ENCODE measurements at regions not wholly inside any gene's neighbourhood (a gene's known extent, or its start where the extent isn't known, plus 50 kb on each side); places are given as distances from the start of the nearest gene placed in this dataset.

DNA sequence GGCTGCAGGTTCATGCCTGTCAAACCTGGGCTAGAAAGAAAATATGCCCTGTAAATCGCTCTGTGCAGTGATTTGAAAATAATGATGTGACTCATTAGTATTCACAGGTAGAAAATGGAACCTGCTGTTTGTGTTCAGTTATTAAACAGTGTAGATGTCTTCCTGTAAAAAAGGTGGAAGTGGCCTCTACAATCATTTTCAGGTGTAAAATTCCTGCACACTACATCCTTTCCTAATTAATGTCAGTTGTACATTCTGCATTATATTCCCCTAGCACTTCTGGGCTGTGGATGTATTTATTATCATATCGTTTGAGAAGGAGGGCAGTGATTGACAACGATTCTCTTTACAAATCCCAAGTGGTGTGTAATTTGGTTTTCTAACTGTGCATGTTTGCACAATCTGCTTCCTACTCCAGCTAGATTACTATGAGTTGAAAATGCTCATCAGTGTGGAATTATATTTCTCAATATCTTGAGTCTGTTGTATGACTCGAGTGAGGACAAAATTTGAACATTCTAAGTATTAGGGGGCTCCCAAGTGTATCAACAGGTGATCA, 454.0 kb upstream of the DDI1 start:
- Mint-ChIP-seq H3K36me3 (no peaks in the 10 kb centered on the region), H3K27me3 (no peaks in the 10 kb centered on the region), H3K4me3 (no peak overlapping the region), H3K9me3 (peaks cover 0 to 8% (median 0%) of the 10 kb centered on the region in 3 donors), H3K4me1 (no peaks in the 10 kb centered on the region), H3K27ac (no peak overlapping the region)
- Histone ChIP-seq H3K4me1 (ENCODE audit: control insufficient read depth in 1 of 2, extremely low read depth in 1 of 2, insufficient read depth in 2 of 2, low read length in 2 of 2) (no peaks in the 10 kb centered on the region), H3K36me3 (ENCODE audit: control insufficient read depth in 2 of 2, extremely low read depth in 1 of 2, insufficient read depth in 1 of 2, low read length in 1 of 2) (no peaks in the 10 kb centered on the region), H3K4me3 (ENCODE audit: control insufficient read depth in 1 of 2, extremely low read depth in 1 of 2, low read length in 1 of 2) (no peak overlapping the region), H3K27me3 (replicated peaks in 1 of 2; ENCODE audit: control insufficient read depth in 2 of 2, extremely low read depth in 1 of 2, insufficient read depth in 2 of 2, low read length in 1 of 2) (no peaks in the 10 kb centered on the region), H3K9me3 (no peaks in the 10 kb centered on the region), H3K27ac (ENCODE audit: low read length) (no peak overlapping the region)
- WGBS (ENCODE audit: insufficient coverage), result no CpG with 5 or more reads among the region's 4 CpGs
- DNase-seq, result no peak
- ChIA-PET CTCF (no interaction called here), POLR2A (no interaction called here)
- no peak for ATAC-seq (replicated peaks in 1 of 4)

GRCh38 chr11:103584021-103584420, 452.4 kb upstream of the DDI1 start:
- peaks cover 0 to 4% of the 10 kb centered on the region in 2 donors for H3K27me3 Mint-ChIP-seq
- no CpG with 5 or more reads among the region's 2 CpGs for WGBS (ENCODE audit: insufficient coverage)
- Histone ChIP-seq H3K9me3 (no peaks in the 10 kb centered on the region), H3K4me3 (ENCODE audit: control insufficient read depth in 1 of 2, extremely low read depth in 1 of 2, low read length in 1 of 2) (no peak overlapping the region), H3K36me3 (ENCODE audit: control insufficient read depth in 2 of 2, extremely low read depth in 1 of 2, insufficient read depth in 1 of 2, low read length in 1 of 2) (no peaks in the 10 kb centered on the region), H3K27ac (ENCODE audit: low read length) (no peak overlapping the region), H3K4me1 (ENCODE audit: control insufficient read depth in 1 of 2, extremely low read depth in 1 of 2, insufficient read depth in 2 of 2, low read length in 2 of 2) (no peaks in the 10 kb centered on the region), H3K27me3 (replicated peaks in 1 of 2; ENCODE audit: control insufficient read depth in 2 of 2, extremely low read depth in 1 of 2, insufficient read depth in 2 of 2, low read length in 1 of 2) (no peaks in the 10 kb centered on the region)
- peaks cover 0 to 8% (median 0%) of the 10 kb centered on the region in 3 donors for H3K9me3 Mint-ChIP-seq
- no peak for ATAC-seq (replicated peaks in 1 of 4)
- no peak overlapping the region for H3K4me3 Mint-ChIP-seq
- H3K36me3 Mint-ChIP-seq, result no peaks in the 10 kb centered on the region
- no peak overlapping the region for H3K27ac Mint-ChIP-seq
- no peaks in the 10 kb centered on the region for H3K4me1 Mint-ChIP-seq
- no peak for DNase-seq
- ChIA-PET CTCF (no interaction called here), POLR2A (no interaction called here)

- H3K9me3 ChIP-seq, result no peaks in the 10 kb centered on the region
- no peaks in the 10 kb centered on the region for H3K4me1 Mint-ChIP-seq
- H3K36me3 Mint-ChIP-seq, result no peaks in the 10 kb centered on the region
- WGBS (ENCODE audit: insufficient coverage), result no CpG with 5 or more reads among the region's 1 CpG
- H3K27me3 ChIP-seq (replicated peaks in 1 of 2; ENCODE audit: control insufficient read depth in 2 of 2, extremely low read depth in 1 of 2, insufficient read depth in 2 of 2, low read length in 1 of 2), result no peaks in the 10 kb centered on the region
- peaks cover 0 to 8% (median 0%) of the 10 kb centered on the region in 3 donors for H3K9me3 Mint-ChIP-seq
- H3K4me1 ChIP-seq (ENCODE audit: control insufficient read depth in 1 of 2, extremely low read depth in 1 of 2, insufficient read depth in 2 of 2, low read length in 2 of 2), result no peaks in the 10 kb centered on the region
- ChIA-PET CTCF (no interaction called here), POLR2A (no interaction called here)
- H3K27ac ChIP-seq (ENCODE audit: low read length), result no peak overlapping the region
- H3K4me3 ChIP-seq (ENCODE audit: control insufficient read depth in 1 of 2, extremely low read depth in 1 of 2, low read length in 1 of 2), result no peak overlapping the region
- no peaks in the 10 kb centered on the region for H3K36me3 ChIP-seq (ENCODE audit: control insufficient read depth in 2 of 2, extremely low read depth in 1 of 2, insufficient read depth in 1 of 2, low read length in 1 of 2)
- H3K27me3 Mint-ChIP-seq, result peaks cover 4% of the 10 kb centered on the region in 2 donors
- no peak for DNase-seq
- no peak overlapping the region for H3K27ac Mint-ChIP-seq
- no peak for ATAC-seq (replicated peaks in 1 of 4)
- H3K4me3 Mint-ChIP-seq, result no peak overlapping the region
Observed at GRCh38 chr11:103584720-103585119, 451.7 kb upstream of the DDI1 start.

DNA sequence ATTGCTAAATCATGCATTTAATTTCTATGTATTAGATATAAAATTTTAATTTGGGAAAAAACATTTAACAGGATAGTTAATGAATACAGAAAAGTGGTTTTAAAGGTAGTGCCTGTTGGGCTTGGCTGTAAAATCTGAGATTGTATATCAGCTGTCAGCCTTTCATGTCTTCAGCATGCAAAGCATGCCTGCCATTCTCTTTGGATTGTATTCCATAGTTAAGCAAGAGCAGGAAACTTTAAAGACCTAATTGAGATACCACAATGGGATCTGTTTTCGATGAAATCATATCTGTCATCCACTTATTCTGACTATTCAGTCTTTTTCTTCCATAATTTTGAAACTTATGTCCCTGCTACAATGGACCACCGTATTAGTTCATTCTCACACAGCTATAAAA, 451.0 kb upstream of the DDI1 start:
- Mint-ChIP-seq H3K9me3 (peaks cover 0 to 3% (median 0%) of the 10 kb centered on the region in 3 donors), H3K36me3 (no peaks in the 10 kb centered on the region), H3K4me1 (no peaks in the 10 kb centered on the region), H3K27ac (no peak overlapping the region), H3K27me3 (peaks cover 4% of the 10 kb centered on the region in 2 donors), H3K4me3 (no peak overlapping the region)
- Histone ChIP-seq H3K9me3 (no peaks in the 10 kb centered on the region), H3K27me3 (replicated peaks in 1 of 2; ENCODE audit: control insufficient read depth in 2 of 2, extremely low read depth in 1 of 2, insufficient read depth in 2 of 2, low read length in 1 of 2) (no peaks in the 10 kb centered on the region), H3K4me1 (ENCODE audit: control insufficient read depth in 1 of 2, extremely low read depth in 1 of 2, insufficient read depth in 2 of 2, low read length in 2 of 2) (no peaks in the 10 kb centered on the region), H3K4me3 (ENCODE audit: control insufficient read depth in 1 of 2, extremely low read depth in 1 of 2, low read length in 1 of 2) (no peak overlapping the region), H3K27ac (ENCODE audit: low read length) (no peak overlapping the region), H3K36me3 (ENCODE audit: control insufficient read depth in 2 of 2, extremely low read depth in 1 of 2, insufficient read depth in 1 of 2, low read length in 1 of 2) (no peaks in the 10 kb centered on the region)
- WGBS (ENCODE audit: insufficient coverage), result no CpG with 5 or more reads among the region's 2 CpGs
- ATAC-seq (replicated peaks in 1 of 4) (no peak), DNase-seq (no peak)
- ChIA-PET CTCF (no interaction called here), POLR2A (no interaction called here)

DNA sequence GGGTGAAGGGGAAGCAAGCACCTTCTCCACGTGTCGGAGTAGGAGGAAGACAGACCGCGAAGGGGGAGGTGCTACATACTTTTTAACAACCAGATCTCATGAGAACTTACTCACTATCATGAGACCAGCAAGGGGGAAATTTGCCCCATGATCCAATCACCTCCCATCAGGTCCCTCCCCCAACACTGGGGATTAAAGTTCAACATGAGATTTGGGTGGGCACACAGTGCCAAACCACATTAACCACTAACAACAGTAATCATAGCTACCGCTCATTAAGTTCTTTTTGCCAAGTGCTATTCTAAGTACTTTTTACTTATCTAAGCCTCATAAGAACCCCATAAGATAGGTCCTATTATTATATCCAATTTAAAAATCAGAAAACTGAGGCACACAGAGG, 450.5 kb upstream of the DDI1 start:
- peaks cover 0 to 3% (median 0%) of the 10 kb centered on the region in 3 donors for H3K9me3 Mint-ChIP-seq
- Histone ChIP-seq H3K27ac (ENCODE audit: low read length) (no peak overlapping the region), H3K4me3 (ENCODE audit: control insufficient read depth in 1 of 2, extremely low read depth in 1 of 2, low read length in 1 of 2) (no peak overlapping the region), H3K36me3 (ENCODE audit: control insufficient read depth in 2 of 2, extremely low read depth in 1 of 2, insufficient read depth in 1 of 2, low read length in 1 of 2) (no peaks in the 10 kb centered on the region), H3K9me3 (no peaks in the 10 kb centered on the region), H3K4me1 (ENCODE audit: control insufficient read depth in 1 of 2, extremely low read depth in 1 of 2, insufficient read depth in 2 of 2, low read length in 2 of 2) (no peaks in the 10 kb centered on the region), H3K27me3 (replicated peaks in 1 of 2; ENCODE audit: control insufficient read depth in 2 of 2, extremely low read depth in 1 of 2, insufficient read depth in 2 of 2, low read length in 1 of 2) (no peaks in the 10 kb centered on the region)
- H3K27me3 Mint-ChIP-seq, result peaks cover 4% of the 10 kb centered on the region in 2 donors
- DNase-seq, result no peak
- no peaks in the 10 kb centered on the region for H3K36me3 Mint-ChIP-seq
- no peak for ATAC-seq (replicated peaks in 1 of 4)
- H3K4me3 Mint-ChIP-seq, result no peak overlapping the region
- 0% methylated on average over 1 of the region's 5 CpGs for WGBS (ENCODE audit: insufficient coverage)
- ChIA-PET POLR2A (no interaction called here), CTCF (no interaction called here)
- H3K4me1 Mint-ChIP-seq, result no peaks in the 10 kb centered on the region
- H3K27ac Mint-ChIP-seq, result no peak overlapping the region

GRCh38 chr11:103586756-103587155, 449.7 kb upstream of the DDI1 start:
- no peak overlapping the region for H3K4me3 Mint-ChIP-seq
- CTCF ChIA-PET, result no interaction called here

More at GRCh38 chr11:103586756-103587155, 449.7 kb upstream of the DDI1 start:
- H3K27ac ChIP-seq (ENCODE audit: low read length), result no peak overlapping the region
- no peaks in the 10 kb centered on the region for H3K36me3 ChIP-seq (ENCODE audit: control insufficient read depth in 2 of 2, extremely low read depth in 1 of 2, insufficient read depth in 1 of 2, low read length in 1 of 2)
- Mint-ChIP-seq H3K27ac (no peak overlapping the region), H3K27me3 (peaks cover 4% of the 10 kb centered on the region in 2 donors), H3K9me3 (peaks cover 0 to 3% (median 0%) of the 10 kb centered on the region in 3 donors), H3K4me1 (no peaks in the 10 kb centered on the region), H3K36me3 (no peaks in the 10 kb centered on the region)
- DNase-seq (no peak), ATAC-seq (replicated peaks in 1 of 4) (no peak)
- no peak overlapping the region for H3K4me3 ChIP-seq (ENCODE audit: control insufficient read depth in 1 of 2, extremely low read depth in 1 of 2, low read length in 1 of 2)
- WGBS (ENCODE audit: insufficient coverage), result no CpG with 5 or more reads among the region's 1 CpG
- H3K27me3 ChIP-seq (replicated peaks in 1 of 2; ENCODE audit: control insufficient read depth in 2 of 2, extremely low read depth in 1 of 2, insufficient read depth in 2 of 2, low read length in 1 of 2), result no peaks in the 10 kb centered on the region
- H3K9me3 ChIP-seq, result no peaks in the 10 kb centered on the region
- POLR2A ChIA-PET, result no interaction called here
- no peaks in the 10 kb centered on the region for H3K4me1 ChIP-seq (ENCODE audit: control insufficient read depth in 1 of 2, extremely low read depth in 1 of 2, insufficient read depth in 2 of 2, low read length in 2 of 2)

Measured in T-cell (primary cell).